Testis (tissue), 2 donors: ENCODE measurements at regions not wholly inside any gene's neighbourhood (a gene's known extent, or its start where the extent isn't known, plus 50 kb on each side); places are given as distances from the start of the nearest gene placed in this dataset.

ENCODE experiments used
- DNase-seq: peaks from one replicate; pipeline ENCODE4 v3.0.0-alpha.2; 2019
- H3K27ac ChIP-seq, 2 donors: fragments of 200-600 bp; sonication (generic); one replicate each; pipeline ENCODE4 v1.5.1; 2019
- H3K27me3 ChIP-seq: fragments of 200-600 bp; sonication (generic); one replicate; pipeline ENCODE4 v1.5.1; 2019
- H3K36me3 ChIP-seq: fragments of 200-600 bp; sonication (generic); one replicate; pipeline ENCODE4 v1.5.1; 2017; ENCODE audit warnings: low read depth; ENCODE audit errors: missing control alignments
- H3K4me1 ChIP-seq: fragments of 200-600 bp; sonication (generic); one replicate; pipeline ENCODE4 v1.5.1; 2019
- H3K4me3 ChIP-seq, 2 donors: fragments of 200-600 bp; sonication (generic); one replicate each; pipeline ENCODE4 v1.5.1; 2017 to 2019
- H3K9me3 ChIP-seq: fragments of 200-600 bp; sonication (generic); one replicate; pipeline ENCODE4 v1.5.1; 2017
- POLR2A ChIP-seq: fragments of 450-650 bp; IDR thresholded peaks from one replicate; pipeline ENCODE4 v1.6.1; 2017; ENCODE audit warnings: antibody characterized with exemption, mild to moderate bottlenecking, moderate library complexity
- WGBS, 2 donors: methylation state at CpG; one replicate each; pipeline ENCODE4 v1.1.5; 2018; 5-methylcytosine and 5-hydroxymethylcytosine counted together
- intact Hi-C: fragments of 100-400 bp; cut with DNase I; formaldehyde crosslinking; loops from one replicate; pipeline ENCODE4 v1.15.1; 2023; ENCODE audit warnings: low total_unique reads
- TF ChIP-seq, protein P1 (sequence below), 3 experiments: fragments of 450-650 bp in 2 of 3; fragments of 200-600 bp in 1 of 3; sonication (generic) in 1 of 3; IDR thresholded peaks; one replicate each; pipeline ENCODE4 v1.5.1; 2016 to 2019; ENCODE audit warnings: antibody characterized with exemption in 3 of 3, mild to moderate bottlenecking in 2 of 3, moderate library complexity in 1 of 3

DNA sequence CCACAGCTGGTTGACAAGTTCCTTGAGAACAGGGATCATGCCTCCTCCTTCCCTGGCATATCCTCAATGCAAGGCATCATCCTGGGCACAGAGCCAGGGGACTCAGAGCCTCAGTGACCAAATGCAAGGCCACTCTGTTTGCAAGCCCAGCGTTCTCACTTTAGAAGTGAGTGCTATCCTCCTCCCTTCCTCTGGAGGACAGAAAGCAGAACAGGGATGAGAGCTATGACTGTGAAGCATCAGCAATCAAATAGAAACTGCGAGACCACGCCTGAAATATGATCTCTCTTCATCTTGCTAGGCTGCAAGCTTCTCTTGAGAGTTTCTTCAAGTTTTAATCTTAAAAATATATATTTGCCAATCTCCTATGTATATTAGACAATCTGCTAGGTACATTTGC is 119.8 kb downstream of the LRATD1 start:
- Histone ChIP-seq H3K27me3 (no peaks in the 10 kb centered on the region), H3K9me3 (no peaks in the 10 kb centered on the region), H3K36me3 (no peaks in the 10 kb centered on the region), H3K4me3 (no peak overlapping the region), H3K4me1 (no peaks in the 10 kb centered on the region), H3K27ac (no peak overlapping the region)
- peak; percentile 20 for DNase-seq
- intact Hi-C loops = no loop called here
- WGBS, 2 donors = 68 to 76% methylated on average over 3 of the region's 3 CpGs
- TF ChIP-seq POLR2A = no peak
- TF ChIP-seq, protein P1, sequence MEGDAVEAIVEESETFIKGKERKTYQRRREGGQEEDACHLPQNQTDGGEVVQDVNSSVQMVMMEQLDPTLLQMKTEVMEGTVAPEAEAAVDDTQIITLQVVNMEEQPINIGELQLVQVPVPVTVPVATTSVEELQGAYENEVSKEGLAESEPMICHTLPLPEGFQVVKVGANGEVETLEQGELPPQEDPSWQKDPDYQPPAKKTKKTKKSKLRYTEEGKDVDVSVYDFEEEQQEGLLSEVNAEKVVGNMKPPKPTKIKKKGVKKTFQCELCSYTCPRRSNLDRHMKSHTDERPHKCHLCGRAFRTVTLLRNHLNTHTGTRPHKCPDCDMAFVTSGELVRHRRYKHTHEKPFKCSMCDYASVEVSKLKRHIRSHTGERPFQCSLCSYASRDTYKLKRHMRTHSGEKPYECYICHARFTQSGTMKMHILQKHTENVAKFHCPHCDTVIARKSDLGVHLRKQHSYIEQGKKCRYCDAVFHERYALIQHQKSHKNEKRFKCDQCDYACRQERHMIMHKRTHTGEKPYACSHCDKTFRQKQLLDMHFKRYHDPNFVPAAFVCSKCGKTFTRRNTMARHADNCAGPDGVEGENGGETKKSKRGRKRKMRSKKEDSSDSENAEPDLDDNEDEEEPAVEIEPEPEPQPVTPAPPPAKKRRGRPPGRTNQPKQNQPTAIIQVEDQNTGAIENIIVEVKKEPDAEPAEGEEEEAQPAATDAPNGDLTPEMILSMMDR (IDR thresholded peaks at IDR 0.05) = no peak

DNA sequence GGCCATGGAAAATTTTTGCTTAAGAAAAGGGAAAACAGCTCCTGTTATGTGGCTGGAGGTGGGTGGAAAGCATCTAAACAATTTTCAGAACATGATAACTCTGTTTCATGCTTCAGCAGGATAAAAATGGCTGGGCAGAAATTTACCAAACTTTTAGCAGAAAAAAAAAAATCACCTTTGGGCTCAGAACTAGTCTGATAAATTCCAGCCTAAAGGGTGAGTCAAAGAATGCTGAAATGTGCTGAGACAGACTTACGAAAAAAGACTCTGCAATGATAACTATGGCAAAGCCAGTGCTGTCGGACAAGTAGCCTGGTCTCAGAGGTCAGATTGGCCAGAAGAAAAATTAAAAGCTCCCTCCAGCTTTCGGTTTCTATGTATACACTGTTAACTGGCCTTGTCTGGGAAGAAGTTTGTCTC is 123.6 kb downstream of the LRATD1 start:
- no peak for TF ChIP-seq POLR2A
- TF ChIP-seq, protein P1 (IDR thresholded peaks at IDR 0.05) = no peak
- Histone ChIP-seq H3K4me1 (no peaks in the 10 kb centered on the region), H3K36me3 (no peaks in the 10 kb centered on the region), H3K27me3 (no peaks in the 10 kb centered on the region), H3K4me3 (no peak overlapping the region), H3K9me3 (no peaks in the 10 kb centered on the region), H3K27ac (peak overlapping the region in 1 of 2 donors; percentile 4)
- 42 to 44% methylated on average over 3 of the region's 3 CpGs for whole genome bisulfite sequencing, 2 donors
- intact Hi-C loops = no loop called here
- DNase-seq = no peak

DNA sequence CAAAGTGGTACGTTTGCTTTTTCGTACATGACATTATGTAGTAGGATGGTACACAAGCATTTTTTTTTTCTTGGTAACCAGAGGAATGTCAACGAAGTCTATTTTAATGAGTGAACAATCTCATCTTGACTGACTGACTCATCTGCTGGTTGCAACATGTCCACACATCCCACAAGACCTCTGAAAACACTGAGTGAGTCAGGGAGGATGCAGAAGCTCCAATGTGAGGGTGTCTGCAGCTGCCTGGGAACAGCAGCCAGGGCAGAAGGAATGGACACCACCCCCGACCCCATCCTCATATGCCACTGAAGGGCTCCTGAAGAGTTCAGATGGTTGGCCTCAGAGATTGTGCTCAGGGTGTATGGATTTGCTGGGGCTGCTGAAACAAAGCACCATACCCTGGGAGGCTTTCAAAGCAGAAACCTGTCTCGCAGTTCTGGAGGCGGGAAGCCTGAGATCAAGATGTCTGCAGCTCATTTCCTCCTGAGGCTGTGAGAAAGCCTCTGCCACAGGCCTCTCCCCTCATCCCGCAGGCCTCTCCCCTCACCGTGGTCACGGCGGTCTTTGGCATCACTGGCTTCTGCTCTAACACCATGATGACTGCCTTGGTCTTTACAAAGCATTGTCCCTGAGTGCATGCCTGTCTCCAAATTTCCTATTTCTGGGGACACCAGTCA is 124.6 kb downstream of the LRATD1 start:
- DNase-seq = no peak
- Histone ChIP-seq H3K4me1 (no peaks in the 10 kb centered on the region), H3K36me3 (no peaks in the 10 kb centered on the region), H3K9me3 (no peaks in the 10 kb centered on the region), H3K27ac (no peak overlapping the region), H3K4me3 (no peak overlapping the region), H3K27me3 (no peaks in the 10 kb centered on the region)
- no peak for TF ChIP-seq POLR2A
- TF ChIP-seq, protein P1 (IDR thresholded peaks at IDR 0.05) = no peak
- intact Hi-C loops = no loop called here
- 89 to 90% methylated on average over 10 of the region's 10 CpGs for WGBS, 2 donors

DNA sequence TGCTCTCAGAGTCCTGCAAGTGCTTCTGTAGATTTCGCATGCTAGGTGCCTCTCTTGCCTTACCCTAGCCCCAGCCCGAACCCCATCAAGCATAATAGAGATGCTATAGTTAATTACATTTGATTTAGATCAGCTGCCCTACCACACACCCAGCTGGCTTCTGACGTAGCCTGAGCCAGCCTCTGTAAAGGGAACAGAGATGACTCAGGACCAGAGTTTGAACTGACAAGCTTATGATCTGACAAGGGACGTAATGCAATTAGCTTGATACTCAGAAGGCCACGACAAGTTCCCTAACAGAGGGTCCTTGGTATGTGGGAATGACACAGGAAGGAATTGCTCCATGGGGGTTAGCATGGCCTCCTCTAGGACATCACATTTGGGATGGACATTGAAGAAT is 126.6 kb downstream of the LRATD1 start:
- DNase-seq = no peak
- no peaks in the 10 kb centered on the region for H3K27me3 ChIP-seq
- no peak overlapping the region for H3K27ac ChIP-seq
- no peaks in the 10 kb centered on the region for H3K9me3 ChIP-seq
- H3K36me3 ChIP-seq = no peaks in the 10 kb centered on the region
- TF ChIP-seq, protein P1 (IDR thresholded peaks at IDR 0.05) = no peak
- TF ChIP-seq POLR2A = no peak
- no peak overlapping the region for H3K4me3 ChIP-seq
- 94% methylated on average over 5 of the region's 5 CpGs for WGBS, 2 donors
- intact Hi-C loops = no loop called here
- H3K4me1 ChIP-seq = no peaks in the 10 kb centered on the region

DNA sequence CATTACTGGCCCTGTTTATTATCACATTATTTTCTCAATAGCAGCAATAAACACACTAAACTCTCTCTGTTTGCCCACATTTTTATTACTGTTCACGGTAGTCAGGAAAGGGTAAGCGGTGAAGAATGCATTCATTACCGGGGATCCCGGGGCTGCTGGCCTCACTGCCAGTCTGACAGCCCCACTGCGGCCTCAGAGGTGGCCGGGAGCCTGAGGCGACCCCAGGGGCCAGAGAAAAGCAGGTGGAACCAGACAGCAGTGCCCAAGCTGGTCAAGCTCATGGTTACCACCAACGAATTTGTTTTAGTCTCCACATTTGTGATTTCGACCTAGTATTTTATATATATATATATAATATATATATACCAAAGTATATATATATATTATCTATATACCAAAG is 127.7 kb downstream of the LRATD1 start:
- 88 to 90% methylated on average over 9 of the region's 9 CpGs for WGBS, 2 donors
- Histone ChIP-seq H3K9me3 (no peaks in the 10 kb centered on the region), H3K4me3 (no peak overlapping the region), H3K4me1 (no peaks in the 10 kb centered on the region), H3K27ac (no peak overlapping the region), H3K36me3 (no peaks in the 10 kb centered on the region), H3K27me3 (no peaks in the 10 kb centered on the region)
- no peak for DNase-seq
- intact Hi-C loops = no loop called here
- TF ChIP-seq, protein P1 (IDR thresholded peaks at IDR 0.05) = no peak
- TF ChIP-seq POLR2A = no peak
